ENCODE measurements at regions not wholly inside any gene's neighbourhood (a gene's known extent, or its start where the extent isn't known, plus 50 kb on each side); places are given as distances from the start of the nearest gene placed in this dataset.

GRCh38 chr2:14717131-14717530 lies 84.6 kb downstream of the LRATD1 start:
- no peak for DNase-seq
- Histone ChIP-seq H3K4me3 (no peak overlapping the region), H3K27me3 (no peaks in the 10 kb centered on the region), H3K4me1 (no peaks in the 10 kb centered on the region), H3K9me3 (no peaks in the 10 kb centered on the region), H3K27ac (no peak overlapping the region), H3K36me3 (no peaks in the 10 kb centered on the region)
- TF ChIP-seq CTCF (IDR thresholded peaks at IDR 0.05), result no peak
- no peak for TF ChIP-seq POLR2A (IDR thresholded peaks at IDR 0.05)
- intact Hi-C loops (cut with DNase I), result no loop called here
- WGBS (ENCODE audit: insufficient coverage, low coverage, low lambda C conversion rate, missing lambda C conversion rate), result 37% methylated on average over 2 of the region's 3 CpGs
- ATAC-seq, result no peak

GRCh38 chr2:14720319-14720718 lies 87.8 kb downstream of the LRATD1 start:
- DNase-seq (no peak), ATAC-seq (no peak)
- whole genome bisulfite sequencing (ENCODE audit: insufficient coverage, low coverage, low lambda C conversion rate, missing lambda C conversion rate), result 34% methylated on average over 5 of the region's 5 CpGs
- H3K9me3 ChIP-seq, result no peaks in the 10 kb centered on the region
- H3K36me3 ChIP-seq, result no peaks in the 10 kb centered on the region
- TF ChIP-seq CTCF (IDR thresholded peaks at IDR 0.05) (no peak), POLR2A (IDR thresholded peaks at IDR 0.05) (no peak)
- H3K4me1 ChIP-seq, result no peaks in the 10 kb centered on the region
- no peaks in the 10 kb centered on the region for H3K27me3 ChIP-seq
- H3K4me3 ChIP-seq, result no peak overlapping the region
- intact Hi-C loops (cut with DNase I), result no loop called here
- H3K27ac ChIP-seq, result no peak overlapping the region

GRCh38 chr2:14720739-14721138 lies 88.2 kb downstream of the LRATD1 start:
- intact Hi-C loops (cut with DNase I), result no loop called here
- Histone ChIP-seq H3K9me3 (no peaks in the 10 kb centered on the region), H3K27me3 (no peaks in the 10 kb centered on the region), H3K4me3 (no peak overlapping the region), H3K27ac (no peak overlapping the region), H3K36me3 (no peaks in the 10 kb centered on the region), H3K4me1 (no peaks in the 10 kb centered on the region)
- DNase-seq (no peak), ATAC-seq (no peak)
- 55% methylated on average over 2 of the region's 2 CpGs for WGBS (ENCODE audit: insufficient coverage, low coverage, low lambda C conversion rate, missing lambda C conversion rate)
- TF ChIP-seq POLR2A (IDR thresholded peaks at IDR 0.05), result no peak
- TF ChIP-seq CTCF (IDR thresholded peaks at IDR 0.05), result no peak

GRCh38 chr2:14722904-14723570 lies 90.5 kb downstream of the LRATD1 start:
- TF ChIP-seq POLR2A (IDR thresholded peaks at IDR 0.05) (no peak), CTCF (IDR thresholded peaks at IDR 0.05) (no peak)
- no peaks in the 10 kb centered on the region for H3K27me3 ChIP-seq
- H3K36me3 ChIP-seq, result no peaks in the 10 kb centered on the region
- H3K27ac ChIP-seq, result no peak overlapping the region
- no peaks in the 10 kb centered on the region for H3K9me3 ChIP-seq
- intact Hi-C loops (cut with DNase I), result no loop called here
- DNase-seq, result no peak
- no peaks in the 10 kb centered on the region for H3K4me1 ChIP-seq
- WGBS (ENCODE audit: insufficient coverage, low coverage, low lambda C conversion rate, missing lambda C conversion rate), result 29% methylated on average over 3 of the region's 3 CpGs
- H3K4me3 ChIP-seq, result no peak overlapping the region
- no peak for ATAC-seq

- 38% methylated on average over 5 of the region's 5 CpGs for WGBS (ENCODE audit: insufficient coverage, low coverage, low lambda C conversion rate, missing lambda C conversion rate)
- intact Hi-C loops (cut with DNase I), result no loop called here
- Histone ChIP-seq H3K36me3 (no peaks in the 10 kb centered on the region), H3K27ac (no peak overlapping the region), H3K4me1 (no peaks in the 10 kb centered on the region), H3K9me3 (no peaks in the 10 kb centered on the region), H3K4me3 (no peak overlapping the region), H3K27me3 (no peaks in the 10 kb centered on the region)
- TF ChIP-seq POLR2A (IDR thresholded peaks at IDR 0.05) (no peak), CTCF (IDR thresholded peaks at IDR 0.05) (no peak)
- no peak for ATAC-seq
- no peak for DNase-seq
Observed at GRCh38 chr2:14723684-14724083, 91.2 kb downstream of the LRATD1 start.
